HEK293 (cell line): ENCODE measurements at regions not wholly inside any gene's neighbourhood (a gene's known extent, or its start where the extent isn't known, plus 50 kb on each side); places are given as distances from the start of the nearest gene placed in this dataset.

ENCODE experiments used
- GLIS1 ChIP-seq: fragments of 450-650 bp; formaldehyde crosslinking; IDR thresholded peaks from 2 replicates; pipeline ENCODE4 v1.5.1; 2016; ENCODE audit warnings: missing biosample characterization, missing genetic modification characterization
- IKZF3 ChIP-seq: fragments of 450-650 bp; IDR thresholded peaks from 2 replicates; pipeline ENCODE4 v1.5.0; 2018; ENCODE audit warnings: missing biosample characterization, mild to moderate bottlenecking, missing genetic modification characterization, moderate library complexity
- YY1 ChIP-seq: fragments of 450-650 bp; formaldehyde crosslinking; IDR thresholded peaks from 2 replicates; pipeline ENCODE4 v1.5.1; 2018; ENCODE audit warnings: missing biosample characterization, missing genetic modification characterization
- ZBTB7A ChIP-seq: fragments of 450-650 bp; formaldehyde crosslinking; IDR thresholded peaks from 2 replicates; pipeline ENCODE4 v1.5.1; 2016; ENCODE audit warnings: low read depth, missing biosample characterization, missing genetic modification characterization
- ZNF221 ChIP-seq: fragments of 450-650 bp; formaldehyde crosslinking; IDR thresholded peaks from 2 replicates; pipeline ENCODE4 v1.5.1; 2017; ENCODE audit warnings: missing biosample characterization, missing genetic modification characterization, borderline replicate concordance
- ZNF24 ChIP-seq: fragments of 450-650 bp; formaldehyde crosslinking; IDR thresholded peaks from 2 replicates; pipeline ENCODE4 v1.5.1; 2016; ENCODE audit warnings: missing biosample characterization, missing genetic modification characterization
- ZNF274 ChIP-seq, 2 experiments: fragments of 200-500 bp in 1 of 2; fragments of 450-650 bp in 1 of 2; sonication (Bioruptor generic) in 1 of 2; formaldehyde crosslinking in 1 of 2; IDR thresholded peaks; 2 replicates each; pipeline versions ENCODE4 v1.5.1 to v1.6.1; 2014 to 2016; ENCODE audit warnings: borderline replicate concordance in 1 of 2, inconsistent platforms in 1 of 2, low read length in 1 of 2, missing biosample characterization in 1 of 2, missing genetic modification characterization in 1 of 2
- ZNF658 ChIP-seq: fragments of 450-650 bp; formaldehyde crosslinking; IDR thresholded peaks from 2 replicates; pipeline ENCODE4; 2016; ENCODE audit warnings: missing biosample characterization, missing genetic modification characterization
- ZNF664 ChIP-seq: fragments of 450-650 bp; formaldehyde crosslinking; IDR thresholded peaks from 2 replicates; pipeline ENCODE4 v1.5.1; 2016; ENCODE audit warnings: missing biosample characterization, missing genetic modification characterization
- ZNF768 ChIP-seq: fragments of 450-650 bp; formaldehyde crosslinking; IDR thresholded peaks from 2 replicates; pipeline ENCODE4 v1.5.1; 2018; ENCODE audit warnings: missing biosample characterization, mild to moderate bottlenecking, missing genetic modification characterization
- TF ChIP-seq, protein P1 (sequence below): fragments of 450-650 bp; formaldehyde crosslinking; IDR thresholded peaks from 2 replicates; pipeline ENCODE4 v1.5.1; 2016; ENCODE audit warnings: missing biosample characterization, missing genetic modification characterization
- TF ChIP-seq, protein P2 (sequence below): fragments of 450-650 bp; formaldehyde crosslinking; IDR thresholded peaks from 2 replicates; pipeline ENCODE4 v1.5.1; 2017; ENCODE audit warnings: missing biosample characterization, missing genetic modification characterization
- TF ChIP-seq, protein P3 (sequence below): fragments of 450-650 bp; formaldehyde crosslinking; IDR thresholded peaks from 2 replicates; pipeline ENCODE4 v1.5.1; 2016; ENCODE audit warnings: missing biosample characterization, missing genetic modification characterization, borderline replicate concordance
- TF ChIP-seq, protein P4 (sequence below): fragments of 450-650 bp; formaldehyde crosslinking; IDR thresholded peaks from 2 replicates; pipeline ENCODE4 v1.5.1; 2016; ENCODE audit warnings: missing biosample characterization, missing genetic modification characterization

DNA sequence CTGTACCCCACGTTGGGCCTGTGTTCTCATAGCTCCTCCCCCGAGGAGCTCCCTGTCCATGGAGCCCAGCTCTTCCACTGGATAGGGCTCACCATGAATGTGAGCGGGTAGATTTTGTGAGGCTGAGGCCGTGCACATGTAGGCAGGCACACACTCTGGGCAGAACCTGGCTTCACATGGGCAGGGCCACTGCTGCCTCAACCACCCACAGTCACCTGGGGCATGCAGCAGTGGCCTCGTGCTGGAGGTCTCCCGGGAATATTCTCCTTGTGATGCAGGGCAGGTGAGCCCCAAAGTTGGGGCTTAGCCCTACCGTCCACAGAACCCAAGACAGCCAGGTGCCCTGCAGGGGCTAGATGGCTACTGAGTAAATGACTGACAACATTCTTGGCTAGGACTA is 116.6 kb downstream of the TMEM130 start:
- no peak for TF ChIP-seq ZBTB7A (tag by site-specific recombination)
- TF ChIP-seq, protein P1, sequence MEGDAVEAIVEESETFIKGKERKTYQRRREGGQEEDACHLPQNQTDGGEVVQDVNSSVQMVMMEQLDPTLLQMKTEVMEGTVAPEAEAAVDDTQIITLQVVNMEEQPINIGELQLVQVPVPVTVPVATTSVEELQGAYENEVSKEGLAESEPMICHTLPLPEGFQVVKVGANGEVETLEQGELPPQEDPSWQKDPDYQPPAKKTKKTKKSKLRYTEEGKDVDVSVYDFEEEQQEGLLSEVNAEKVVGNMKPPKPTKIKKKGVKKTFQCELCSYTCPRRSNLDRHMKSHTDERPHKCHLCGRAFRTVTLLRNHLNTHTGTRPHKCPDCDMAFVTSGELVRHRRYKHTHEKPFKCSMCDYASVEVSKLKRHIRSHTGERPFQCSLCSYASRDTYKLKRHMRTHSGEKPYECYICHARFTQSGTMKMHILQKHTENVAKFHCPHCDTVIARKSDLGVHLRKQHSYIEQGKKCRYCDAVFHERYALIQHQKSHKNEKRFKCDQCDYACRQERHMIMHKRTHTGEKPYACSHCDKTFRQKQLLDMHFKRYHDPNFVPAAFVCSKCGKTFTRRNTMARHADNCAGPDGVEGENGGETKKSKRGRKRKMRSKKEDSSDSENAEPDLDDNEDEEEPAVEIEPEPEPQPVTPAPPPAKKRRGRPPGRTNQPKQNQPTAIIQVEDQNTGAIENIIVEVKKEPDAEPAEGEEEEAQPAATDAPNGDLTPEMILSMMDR: no peak
- no peak for TF ChIP-seq ZNF768
- TF ChIP-seq YY1 (tag by site-specific recombination): no peak
- TF ChIP-seq IKZF3: no peak
- no peak for TF ChIP-seq ZNF221 (tag by site-specific recombination)
- no peak for TF ChIP-seq ZNF658 (tag by site-specific recombination)
- TF ChIP-seq, protein P2, sequence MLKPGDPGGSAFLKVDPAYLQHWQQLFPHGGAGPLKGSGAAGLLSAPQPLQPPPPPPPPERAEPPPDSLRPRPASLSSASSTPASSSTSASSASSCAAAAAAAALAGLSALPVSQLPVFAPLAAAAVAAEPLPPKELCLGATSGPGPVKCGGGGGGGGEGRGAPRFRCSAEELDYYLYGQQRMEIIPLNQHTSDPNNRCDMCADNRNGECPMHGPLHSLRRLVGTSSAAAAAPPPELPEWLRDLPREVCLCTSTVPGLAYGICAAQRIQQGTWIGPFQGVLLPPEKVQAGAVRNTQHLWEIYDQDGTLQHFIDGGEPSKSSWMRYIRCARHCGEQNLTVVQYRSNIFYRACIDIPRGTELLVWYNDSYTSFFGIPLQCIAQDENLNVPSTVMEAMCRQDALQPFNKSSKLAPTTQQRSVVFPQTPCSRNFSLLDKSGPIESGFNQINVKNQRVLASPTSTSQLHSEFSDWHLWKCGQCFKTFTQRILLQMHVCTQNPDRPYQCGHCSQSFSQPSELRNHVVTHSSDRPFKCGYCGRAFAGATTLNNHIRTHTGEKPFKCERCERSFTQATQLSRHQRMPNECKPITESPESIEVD (tag by site-specific recombination): no peak
- TF ChIP-seq, protein P3, sequence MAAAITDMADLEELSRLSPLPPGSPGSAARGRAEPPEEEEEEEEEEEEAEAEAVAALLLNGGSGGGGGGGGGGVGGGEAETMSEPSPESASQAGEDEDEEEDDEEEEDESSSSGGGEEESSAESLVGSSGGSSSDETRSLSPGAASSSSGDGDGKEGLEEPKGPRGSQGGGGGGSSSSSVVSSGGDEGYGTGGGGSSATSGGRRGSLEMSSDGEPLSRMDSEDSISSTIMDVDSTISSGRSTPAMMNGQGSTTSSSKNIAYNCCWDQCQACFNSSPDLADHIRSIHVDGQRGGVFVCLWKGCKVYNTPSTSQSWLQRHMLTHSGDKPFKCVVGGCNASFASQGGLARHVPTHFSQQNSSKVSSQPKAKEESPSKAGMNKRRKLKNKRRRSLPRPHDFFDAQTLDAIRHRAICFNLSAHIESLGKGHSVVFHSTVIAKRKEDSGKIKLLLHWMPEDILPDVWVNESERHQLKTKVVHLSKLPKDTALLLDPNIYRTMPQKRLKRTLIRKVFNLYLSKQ (tag by site-specific recombination): no peak
- TF ChIP-seq ZNF664 (tag by site-specific recombination): no peak
- TF ChIP-seq, protein P4, sequence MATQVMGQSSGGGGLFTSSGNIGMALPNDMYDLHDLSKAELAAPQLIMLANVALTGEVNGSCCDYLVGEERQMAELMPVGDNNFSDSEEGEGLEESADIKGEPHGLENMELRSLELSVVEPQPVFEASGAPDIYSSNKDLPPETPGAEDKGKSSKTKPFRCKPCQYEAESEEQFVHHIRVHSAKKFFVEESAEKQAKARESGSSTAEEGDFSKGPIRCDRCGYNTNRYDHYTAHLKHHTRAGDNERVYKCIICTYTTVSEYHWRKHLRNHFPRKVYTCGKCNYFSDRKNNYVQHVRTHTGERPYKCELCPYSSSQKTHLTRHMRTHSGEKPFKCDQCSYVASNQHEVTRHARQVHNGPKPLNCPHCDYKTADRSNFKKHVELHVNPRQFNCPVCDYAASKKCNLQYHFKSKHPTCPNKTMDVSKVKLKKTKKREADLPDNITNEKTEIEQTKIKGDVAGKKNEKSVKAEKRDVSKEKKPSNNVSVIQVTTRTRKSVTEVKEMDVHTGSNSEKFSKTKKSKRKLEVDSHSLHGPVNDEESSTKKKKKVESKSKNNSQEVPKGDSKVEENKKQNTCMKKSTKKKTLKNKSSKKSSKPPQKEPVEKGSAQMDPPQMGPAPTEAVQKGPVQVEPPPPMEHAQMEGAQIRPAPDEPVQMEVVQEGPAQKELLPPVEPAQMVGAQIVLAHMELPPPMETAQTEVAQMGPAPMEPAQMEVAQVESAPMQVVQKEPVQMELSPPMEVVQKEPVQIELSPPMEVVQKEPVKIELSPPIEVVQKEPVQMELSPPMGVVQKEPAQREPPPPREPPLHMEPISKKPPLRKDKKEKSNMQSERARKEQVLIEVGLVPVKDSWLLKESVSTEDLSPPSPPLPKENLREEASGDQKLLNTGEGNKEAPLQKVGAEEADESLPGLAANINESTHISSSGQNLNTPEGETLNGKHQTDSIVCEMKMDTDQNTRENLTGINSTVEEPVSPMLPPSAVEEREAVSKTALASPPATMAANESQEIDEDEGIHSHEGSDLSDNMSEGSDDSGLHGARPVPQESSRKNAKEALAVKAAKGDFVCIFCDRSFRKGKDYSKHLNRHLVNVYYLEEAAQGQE: no peak
- TF ChIP-seq ZNF24 (tag by site-specific recombination): no peak
- TF ChIP-seq ZNF274 (IDR thresholded peaks at IDR 0.05; ENCODE audit: low read length): no peak
- no peak for TF ChIP-seq ZNF274 (tag by site-specific recombination; IDR thresholded peaks at IDR 0.05; ENCODE audit: borderline replicate concordance)
- no peak for TF ChIP-seq GLIS1 (tag by site-specific recombination)
